ENCODE measurements at regions not wholly inside any gene's neighbourhood (a gene's known extent, or its start where the extent isn't known, plus 50 kb on each side); places are given as distances from the start of the nearest gene placed in this dataset.

DNA sequence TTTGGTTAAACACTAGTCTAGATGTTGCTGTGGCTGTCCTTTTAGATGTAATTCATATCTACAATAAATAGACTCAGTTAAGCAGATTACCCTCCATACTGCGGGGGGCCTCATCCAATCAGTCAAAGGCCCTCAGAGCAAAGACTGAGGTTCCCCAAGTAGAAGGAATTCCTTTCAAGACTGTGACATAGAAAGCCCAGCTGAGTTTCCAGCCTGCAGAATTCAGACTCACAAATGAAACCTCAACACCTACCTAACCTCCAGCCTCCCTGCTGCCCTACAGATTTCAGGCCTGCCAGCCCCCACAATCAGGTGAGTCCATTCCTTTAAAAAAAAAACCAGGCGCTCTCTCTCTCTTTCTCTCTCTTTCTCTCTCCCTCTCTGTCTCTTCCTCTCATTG, 73.6 kb upstream of the NSMCE3 start:
- ChIA-PET CTCF (no interaction called here), POLR2A (no interaction called here)
- H3K4me3 ChIP-seq, result no peak overlapping the region
- TF ChIP-seq ZSCAN20 (CRISPR knock-in tag; IDR thresholded peaks at IDR 0.05), result no peak
- no peak for TF ChIP-seq CBX8 (IDR thresholded peaks at IDR 0.05)
- no peak for TF ChIP-seq ZC3H11A (IDR thresholded peaks at IDR 0.05)
- H3K4me1 ChIP-seq, result no peaks in the 10 kb centered on the region
- no peak overlapping the region for H3K4me2 ChIP-seq
- no peak for ATAC-seq
- no peak for FAIRE-seq
- H3K9me3 ChIP-seq, result no peaks in the 10 kb centered on the region
- no peak overlapping the region for H3K27ac ChIP-seq
- DNase-seq (ENCODE audit: low read depth in 1 of 2, low spot score in 1 of 2), result no peak
- 63% methylated on average over 2 of the region's 2 CpGs for WGBS (ENCODE audit: missing lambda C conversion rate)

GRCh38 chr15:29342201-29342600, 72.6 kb upstream of the NSMCE3 start:
- CTCF ChIA-PET, result interaction anchor here (1.2 kb wide), 1 partner anchor 11 kb away, joined by 3 read pairs; no protein-coding TSS in a partner anchor
- no peak for ATAC-seq

DNA sequence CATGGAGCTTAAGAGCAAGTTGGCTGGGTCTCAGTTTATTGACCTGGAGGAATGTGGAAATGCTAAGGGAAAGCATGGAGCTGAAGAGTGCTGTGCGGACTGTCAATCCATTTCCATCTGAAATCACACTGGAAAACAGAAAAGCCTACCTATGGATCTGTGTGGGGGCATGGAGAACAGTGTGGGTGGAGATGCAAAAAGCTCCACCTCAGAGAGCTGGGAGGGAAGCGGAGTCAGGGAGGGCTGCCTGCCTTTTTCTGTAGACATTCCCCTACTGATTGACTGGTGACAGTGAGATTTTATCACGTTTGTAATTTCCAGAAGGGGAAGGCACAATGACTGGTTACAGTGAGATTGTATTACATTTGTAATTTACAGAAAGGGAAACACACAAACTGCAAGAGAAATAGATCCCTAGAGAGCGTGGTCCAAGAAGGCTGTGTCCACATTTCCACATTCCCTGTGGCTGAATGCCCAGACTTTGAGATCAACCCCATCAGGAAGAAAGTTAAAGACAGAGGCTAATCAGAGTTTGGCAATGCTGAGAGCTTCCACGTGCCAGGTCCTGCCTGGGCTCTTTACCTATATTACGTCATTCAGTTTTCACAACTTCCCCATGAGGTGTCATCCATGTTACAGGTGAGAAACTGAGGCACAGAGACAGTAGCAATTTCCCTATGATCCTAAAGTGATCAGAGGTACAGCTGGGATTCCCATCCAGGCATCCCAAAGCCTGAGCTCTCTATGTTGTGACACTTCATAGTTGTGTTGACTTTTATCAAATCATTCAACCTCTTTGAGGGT, 67.7 kb upstream of the NSMCE3 start:
- FAIRE-seq, result no peak
- 26% methylated on average over 6 of the region's 6 CpGs for WGBS (ENCODE audit: missing lambda C conversion rate)

More at GRCh38 chr15:29342201-29342600, 72.6 kb upstream of the NSMCE3 start:
- Histone ChIP-seq H3K27ac (no peak overlapping the region), H3K4me1 (no peaks in the 10 kb centered on the region), H3K4me2 (no peak overlapping the region), H3K9me3 (no peaks in the 10 kb centered on the region), H3K4me3 (no peak overlapping the region)
- no peak for TF ChIP-seq NPAS2 (CRISPR knock-in tag; IDR thresholded peaks at IDR 0.05; ENCODE audit: borderline replicate concordance)
- no peak for TF ChIP-seq HOXA7 (CRISPR knock-in tag; IDR thresholded peaks at IDR 0.05)
- TF ChIP-seq, protein P1, sequence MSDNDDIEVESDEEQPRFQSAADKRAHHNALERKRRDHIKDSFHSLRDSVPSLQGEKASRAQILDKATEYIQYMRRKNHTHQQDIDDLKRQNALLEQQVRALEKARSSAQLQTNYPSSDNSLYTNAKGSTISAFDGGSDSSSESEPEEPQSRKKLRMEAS (IDR thresholded peaks at IDR 0.05), result no peak
- no peak for TF ChIP-seq MAZ (IDR thresholded peaks at IDR 0.05; ENCODE audit: borderline replicate concordance, low read depth, low read length)
- TF ChIP-seq FOXS1 (CRISPR knock-in tag; IDR thresholded peaks at IDR 0.05), result no peak
- TF ChIP-seq SREBF2 (IDR thresholded peaks at IDR 0.05), result no peak
- TF ChIP-seq TP53 (CRISPR knock-in tag; IDR thresholded peaks at IDR 0.05), result no peak
- TF ChIP-seq SMC3 (IDR thresholded peaks at IDR 0.05), result no peak
- no peak for TF ChIP-seq CEBPB (IDR thresholded peaks at IDR 0.05)
- no peak for TF ChIP-seq HEYL (CRISPR knock-in tag; IDR thresholded peaks at IDR 0.05)
- TF ChIP-seq NFE2L2 (conservative IDR thresholded peaks at IDR 0.05; ENCODE audit: low read length), result no peak
- TF ChIP-seq, protein P2, sequence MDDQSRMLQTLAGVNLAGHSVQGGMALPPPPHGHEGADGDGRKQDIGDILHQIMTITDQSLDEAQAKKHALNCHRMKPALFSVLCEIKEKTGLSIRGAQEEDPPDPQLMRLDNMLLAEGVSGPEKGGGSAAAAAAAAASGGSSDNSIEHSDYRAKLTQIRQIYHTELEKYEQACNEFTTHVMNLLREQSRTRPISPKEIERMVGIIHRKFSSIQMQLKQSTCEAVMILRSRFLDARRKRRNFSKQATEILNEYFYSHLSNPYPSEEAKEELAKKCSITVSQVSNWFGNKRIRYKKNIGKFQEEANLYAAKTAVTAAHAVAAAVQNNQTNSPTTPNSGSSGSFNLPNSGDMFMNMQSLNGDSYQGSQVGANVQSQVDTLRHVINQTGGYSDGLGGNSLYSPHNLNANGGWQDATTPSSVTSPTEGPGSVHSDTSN (IDR thresholded peaks at IDR 0.05), result no peak
- no peak for TF ChIP-seq ESRRA (IDR thresholded peaks at IDR 0.05; ENCODE audit: borderline replicate concordance, low read length)
- TF ChIP-seq HOXB13 (CRISPR knock-in tag; IDR thresholded peaks at IDR 0.05; ENCODE audit: low read depth), result no peak
- no peak for TF ChIP-seq FOSB (CRISPR knock-in tag; IDR thresholded peaks at IDR 0.05)
- TF ChIP-seq, protein P3, sequence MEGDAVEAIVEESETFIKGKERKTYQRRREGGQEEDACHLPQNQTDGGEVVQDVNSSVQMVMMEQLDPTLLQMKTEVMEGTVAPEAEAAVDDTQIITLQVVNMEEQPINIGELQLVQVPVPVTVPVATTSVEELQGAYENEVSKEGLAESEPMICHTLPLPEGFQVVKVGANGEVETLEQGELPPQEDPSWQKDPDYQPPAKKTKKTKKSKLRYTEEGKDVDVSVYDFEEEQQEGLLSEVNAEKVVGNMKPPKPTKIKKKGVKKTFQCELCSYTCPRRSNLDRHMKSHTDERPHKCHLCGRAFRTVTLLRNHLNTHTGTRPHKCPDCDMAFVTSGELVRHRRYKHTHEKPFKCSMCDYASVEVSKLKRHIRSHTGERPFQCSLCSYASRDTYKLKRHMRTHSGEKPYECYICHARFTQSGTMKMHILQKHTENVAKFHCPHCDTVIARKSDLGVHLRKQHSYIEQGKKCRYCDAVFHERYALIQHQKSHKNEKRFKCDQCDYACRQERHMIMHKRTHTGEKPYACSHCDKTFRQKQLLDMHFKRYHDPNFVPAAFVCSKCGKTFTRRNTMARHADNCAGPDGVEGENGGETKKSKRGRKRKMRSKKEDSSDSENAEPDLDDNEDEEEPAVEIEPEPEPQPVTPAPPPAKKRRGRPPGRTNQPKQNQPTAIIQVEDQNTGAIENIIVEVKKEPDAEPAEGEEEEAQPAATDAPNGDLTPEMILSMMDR (IDR thresholded peaks at IDR 0.05), result no peak
- TF ChIP-seq EHF (CRISPR knock-in tag; IDR thresholded peaks at IDR 0.05), result no peak
- FAIRE-seq (no peak), DNase-seq (ENCODE audit: low read depth in 1 of 2, low spot score in 1 of 2) (no peak)
- POLR2A ChIA-PET, result no interaction called here
- WGBS (ENCODE audit: missing lambda C conversion rate), result 73% methylated on average over 8 of the region's 8 CpGs

More for the DNA sequence above, 67.7 kb upstream of the NSMCE3 start:
- DNase-seq (ENCODE audit: low read depth in 1 of 2, low spot score in 1 of 2) (no peak), ATAC-seq (no peak)
- no peak overlapping the region for H3K4me2 ChIP-seq
- no peaks in the 10 kb centered on the region for H3K4me1 ChIP-seq
- TF ChIP-seq SMC3 (IDR thresholded peaks at IDR 0.05) (no peak), HOXA7 (CRISPR knock-in tag; IDR thresholded peaks at IDR 0.05) (no peak), JUN (IDR thresholded peaks at IDR 0.05) (no peak), SREBF2 (IDR thresholded peaks at IDR 0.05) (no peak), ZNF302 (CRISPR knock-in tag; IDR thresholded peaks at IDR 0.05) (no peak), CHD2 (IDR thresholded peaks at IDR 0.05; ENCODE audit: low read length, partially characterized antibody) (no peak), PHF8 (IDR thresholded peaks at IDR 0.05; ENCODE audit: borderline replicate concordance, low read depth) (no peak), TP53 (CRISPR knock-in tag; IDR thresholded peaks at IDR 0.05) (no peak), CBX2 (IDR thresholded peaks at IDR 0.05; ENCODE audit: borderline replicate concordance, low read depth) (no peak), NR3C1 (IDR thresholded peaks at IDR 0.05) (no peak), EHMT2 (IDR thresholded peaks at IDR 0.05; ENCODE audit: low read depth) (no peak), MAFK (IDR thresholded peaks at IDR 0.05; ENCODE audit: partially characterized antibody) (no peak)
- TF ChIP-seq, protein P3 (IDR thresholded peaks at IDR 0.05), result no peak
- H3K27ac ChIP-seq, result no peak overlapping the region
- H3K4me3 ChIP-seq, result no peak overlapping the region
- no peaks in the 10 kb centered on the region for H3K9me3 ChIP-seq
- ChIA-PET POLR2A (no interaction called here), CTCF (interaction anchor here (1.2 kb wide), 1 partner anchor 74 kb away, joined by 3 read pairs; no protein-coding TSS in a partner anchor)
